HG02970 (cell line): ENCODE measurements at regions not wholly inside any gene's neighbourhood (a gene's known extent, or its start where the extent isn't known, plus 50 kb on each side); places are given as distances from the start of the nearest gene placed in this dataset.
"Not testable (repeated sequence)": the region's sequence is repeated elsewhere in the genome, so short reads cannot be mapped to it uniquely, and the experiment has no call there.

Experiments
- ATAC-seq: cut with Tn5 transposase; IDR thresholded peaks from one replicate; pipeline ENCODE4 v1.9.1; 2021; ENCODE audit warnings: mild to moderate bottlenecking, moderate library complexity, moderate number of reproducible peaks; ENCODE audit not compliant: unreplicated experiment, low FRiP score

GRCh38 chr1:185549906-185550305 is 184.3 kb upstream of the HMCN1 start:
- ATAC-seq: no peak

GRCh38 chr1:185546029-185546428 is 188.2 kb upstream of the HMCN1 start:
- ATAC-seq: no peak

- ATAC-seq: no peak
Observed at GRCh38 chr1:185541871-185542301, 192.3 kb upstream of the HMCN1 start.

- no peak for ATAC-seq
Observed at GRCh38 chr1:185540295-185540694, 193.9 kb upstream of the HMCN1 start.

GRCh38 chr1:185539277-185539943 is 194.8 kb upstream of the HMCN1 start:
- no peak for ATAC-seq

- ATAC-seq: not testable (repeated sequence)
Observed at GRCh38 chr1:185538309-185538898, 195.8 kb upstream of the HMCN1 start.

- ATAC-seq: no peak
Observed at GRCh38 chr1:185537596-185537995, 196.6 kb upstream of the HMCN1 start.

GRCh38 chr1:185536165-185536920 is 197.8 kb upstream of the HMCN1 start:
- no peak for ATAC-seq

GRCh38 chr1:185535621-185536020 is 198.6 kb upstream of the HMCN1 start:
- no peak for ATAC-seq

- no peak for ATAC-seq
Observed at GRCh38 chr1:185534801-185535200, 199.4 kb upstream of the HMCN1 start.

GRCh38 chr1:185533596-185533995 is 200.6 kb upstream of the HMCN1 start:
- ATAC-seq: no peak

- ATAC-seq: no peak
Observed at GRCh38 chr1:185532856-185533255, 201.3 kb upstream of the HMCN1 start.

- no peak for ATAC-seq
Observed at GRCh38 chr1:185531838-185532237, 202.4 kb upstream of the HMCN1 start.

GRCh38 chr1:185530215-185530614 is 204.0 kb upstream of the HMCN1 start:
- ATAC-seq: no peak

- ATAC-seq: no peak
Observed at GRCh38 chr1:185529673-185530072, 204.5 kb upstream of the HMCN1 start.

GRCh38 chr1:185528084-185528676 is 206.0 kb upstream of the HMCN1 start:
- ATAC-seq: no peak

GRCh38 chr1:185526344-185527307 is 207.6 kb upstream of the HMCN1 start:
- peak; percentile 98 for ATAC-seq

- ATAC-seq: no peak
Observed at GRCh38 chr1:185520188-185520920, 203.3 kb upstream of the IVNS1ABP start.

GRCh38 chr1:185517808-185518419 is 200.9 kb upstream of the IVNS1ABP start:
- no peak for ATAC-seq
